SH-SY5Y (cell line): ENCODE measurements at regions not wholly inside any gene's neighbourhood (a gene's known extent, or its start where the extent isn't known, plus 50 kb on each side); places are given as distances from the start of the nearest gene placed in this dataset.

Experiments
- GATA2 ChIP-seq: IDR thresholded peaks from 2 replicates; pipeline ENCODE4 v1.6.1; 2011; ENCODE audit warnings: mild to moderate bottlenecking, low read depth, low read length
- GATA3 ChIP-seq: IDR thresholded peaks from 2 replicates; pipeline ENCODE4 v1.6.1; 2011; ENCODE audit warnings: low read depth, mild to moderate bottlenecking, low read length, moderate library complexity

GRCh38 chr1:56196839-56197238, 382.5 kb downstream of the PLPP3 start:
- no peak for TF ChIP-seq GATA2
- no peak for TF ChIP-seq GATA3
